Gastrocnemius medialis (tissue), 4 donors: ENCODE measurements at regions not wholly inside any gene's neighbourhood (a gene's known extent, or its start where the extent isn't known, plus 50 kb on each side); places are given as distances from the start of the nearest gene placed in this dataset.

ENCODE experiments used
- ATAC-seq, 2 donors: fragments of 150-250 bp; one replicate each; pipeline ENCODE4 v1.9.1; 2016
- DNase-seq, 2 donors: peaks; one replicate each; pipeline ENCODE4 v3.0.0-alpha.2; 2019
- H3K27ac ChIP-seq, 4 donors: fragments of 200-600 bp; sonication (generic); 1 replicate in 1 of 4; 2 replicates in 3 of 4; pipeline ENCODE4 v1.5.1; 2016 to 2018; ENCODE audit warnings: mild to moderate bottlenecking in 2 of 4, moderate library complexity in 1 of 4
- H3K27me3 ChIP-seq, 3 donors: fragments of 200-600 bp; sonication (generic) in 2 of 3; 1 replicate in 1 of 3; 2 replicates in 2 of 3; pipeline versions ENCODE4 v1.5.1 to v1.6.0; 2016 to 2019; ENCODE audit warnings: mild to moderate bottlenecking in 1 of 3, moderate library complexity in 1 of 3
- H3K36me3 ChIP-seq, 2 donors: fragments of 200-600 bp; sonication (generic) in 1 of 2; one replicate each; pipeline ENCODE4 v1.5.1; 2017 to 2018
- H3K4me1 ChIP-seq, 2 donors: fragments of 200-600 bp; sonication (generic) in 1 of 2; one replicate each; pipeline ENCODE4 v1.5.1; 2016 to 2017; ENCODE audit warnings: mild to moderate bottlenecking in 2 of 2
- H3K4me3 ChIP-seq, 4 donors: fragments of 200-600 bp; sonication (generic) in 3 of 4; 1 replicate in 1 of 4; 2 replicates in 3 of 4; pipeline ENCODE4 v1.5.1; 2016 to 2019; ENCODE audit warnings: mild to moderate bottlenecking in 2 of 4
- H3K9me3 ChIP-seq, 3 donors: fragments of 200-600 bp; sonication (generic) in 2 of 3; 1 replicate in 1 of 3; 2 replicates in 2 of 3; pipeline ENCODE4 v1.5.1; 2016 to 2019
- CTCF ChIP-seq, 5 experiments: fragments of 450-650 bp in 3 of 5; fragments of 200-600 bp in 2 of 5; sonication (generic) in 2 of 5; IDR thresholded peaks in 4 of 5; conservative IDR thresholded peaks in 1 of 5; 1 replicate in 4 of 5; 2 replicates in 1 of 5; pipeline ENCODE4 v1.5.1; 2016 to 2019; ENCODE audit warnings: antibody characterized with exemption in 5 of 5, mild to moderate bottlenecking in 3 of 5, moderate library complexity in 3 of 5
- POLR2A ChIP-seq, 2 donors: fragments of 450-650 bp; IDR thresholded peaks; one replicate each; pipeline ENCODE4 v1.6.1; 2017; ENCODE audit warnings: antibody characterized with exemption in 2 of 2, mild to moderate bottlenecking in 2 of 2, moderate library complexity in 2 of 2
- in situ Hi-C, 4 donors: fragments of 200-750 bp; cut with MboI; loops; one replicate each; pipeline versions ENCODE4 v1.15.0 to v1.8.0; 2017; ENCODE audit warnings: low sequenced_read_pairs in 4 of 4
- intact Hi-C: fragments of 100-400 bp; cut with DNase I; formaldehyde crosslinking; loops from one replicate; pipeline ENCODE4 v1.15.1; 2023; ENCODE audit warnings: low total_unique reads

GRCh38 chr19:30666301-30666803 lies 294.2 kb downstream of the ZNF536 start:
- Histone ChIP-seq H3K4me1 (peaks cover 19 to 40% of the 10 kb centered on the region in 2 donors), H3K27ac (no peak overlapping the region), H3K27me3 (peaks cover 0 to 9% (median 7%) of the 10 kb centered on the region in 3 donors), H3K4me3 (no peak overlapping the region), H3K9me3 (no peaks in the 10 kb centered on the region), H3K36me3 (no peaks in the 10 kb centered on the region)
- in situ Hi-C loops (loop anchor here in 3 of 4 donors (5.0 to 25.0 kb wide), 4 partner anchors 904 to 1571 kb away; no protein-coding TSS in a partner anchor), intact Hi-C loops (loop anchor here (5.0 kb wide), 1 partner anchor 1376 kb away; no protein-coding TSS in a partner anchor)
- ATAC-seq (no peak), DNase-seq (no peak)
- no peak for TF ChIP-seq POLR2A (IDR thresholded peaks at IDR 0.05)
- peak; percentile 38 to 82 (median 62) for TF ChIP-seq CTCF (IDR thresholded peaks at IDR 0.05 in 4 of 5, conservative IDR thresholded peaks at IDR 0.05 in 1 of 5)

- ATAC-seq (no peak), DNase-seq (no peak)
- Histone ChIP-seq H3K4me3 (no peak overlapping the region), H3K4me1 (peaks cover 19 to 35% of the 10 kb centered on the region in 2 donors), H3K27me3 (peaks cover 0 to 9% (median 7%) of the 10 kb centered on the region in 3 donors), H3K9me3 (no peaks in the 10 kb centered on the region), H3K27ac (no peak overlapping the region), H3K36me3 (no peaks in the 10 kb centered on the region)
- in situ Hi-C loops (loop anchor here in 3 of 4 donors (5.0 to 25.0 kb wide), 4 partner anchors 903 to 1572 kb away; no protein-coding TSS in a partner anchor), intact Hi-C loops (loop anchor here (5.0 kb wide), 1 partner anchor 1377 kb away; no protein-coding TSS in a partner anchor)
- TF ChIP-seq CTCF (IDR thresholded peaks at IDR 0.05 in 4 of 5, conservative IDR thresholded peaks at IDR 0.05 in 1 of 5) (no peak), POLR2A (IDR thresholded peaks at IDR 0.05) (no peak)
Measured at GRCh38 chr19:30665449-30665848, 293.3 kb downstream of the ZNF536 start.

GRCh38 chr19:30663611-30664174 lies 291.5 kb downstream of the ZNF536 start:
- Histone ChIP-seq H3K4me3 (no peak overlapping the region), H3K4me1 (peaks cover 14 to 29% of the 10 kb centered on the region in 2 donors), H3K27me3 (peaks cover 0 to 4% (median 2%) of the 10 kb centered on the region in 3 donors), H3K27ac (peak overlapping the region in 1 of 4 donors; percentile 72), H3K36me3 (no peaks in the 10 kb centered on the region), H3K9me3 (no peaks in the 10 kb centered on the region)
- intact Hi-C loops, result no loop called here
- in situ Hi-C loops, result loop anchor here in 3 of 4 donors (25.0 kb wide), 3 partner anchors 901 to 1574 kb away; no protein-coding TSS in a partner anchor
- no peak for TF ChIP-seq POLR2A (IDR thresholded peaks at IDR 0.05)
- TF ChIP-seq CTCF (IDR thresholded peaks at IDR 0.05 in 4 of 5, conservative IDR thresholded peaks at IDR 0.05 in 1 of 5), result no peak
- ATAC-seq (peak in 1 of 2 donors; percentile 5), DNase-seq (no peak)

GRCh38 chr19:30662211-30662861 lies 290.2 kb downstream of the ZNF536 start:
- TF ChIP-seq POLR2A (IDR thresholded peaks at IDR 0.05) (no peak), CTCF (IDR thresholded peaks at IDR 0.05 in 4 of 5, conservative IDR thresholded peaks at IDR 0.05 in 1 of 5) (no peak)
- H3K36me3 ChIP-seq, result no peaks in the 10 kb centered on the region
- no peaks in the 10 kb centered on the region for H3K27me3 ChIP-seq
- no peaks in the 10 kb centered on the region for H3K9me3 ChIP-seq
- peak overlapping the region in 2 of 4 donors; percentile 18 to 29 for H3K4me3 ChIP-seq
- peaks cover 14 to 29% of the 10 kb centered on the region in 2 donors for H3K4me1 ChIP-seq
- DNase-seq (no peak), ATAC-seq (peak in 1 of 2 donors; percentile 8)
- intact Hi-C loops (no loop called here), in situ Hi-C loops (loop anchor here in 3 of 4 donors (25.0 kb wide), 3 partner anchors 900 to 1575 kb away; no protein-coding TSS in a partner anchor)
- H3K27ac ChIP-seq, result peak overlapping the region in 2 of 4 donors; percentile 47 to 72
